Parathyroid adenoma (tissue), 2 donors: ENCODE measurements at regions not wholly inside any gene's neighbourhood (a gene's known extent, or its start where the extent isn't known, plus 50 kb on each side); places are given as distances from the start of the nearest gene placed in this dataset.

Experiments
- H2AFZ ChIP-seq: fragments of 300-600 bp; sonication (generic); one replicate; pipeline ENCODE4 v1.7.0; 2017; ENCODE audit warnings: antibody characterized with exemption, mild to moderate bottlenecking
- H3K27ac ChIP-seq: fragments of 300-600 bp; sonication (generic); one replicate; pipeline ENCODE4 v1.7.0; 2017
- H3K27me3 ChIP-seq: fragments of 300-600 bp; sonication (generic); one replicate; pipeline ENCODE4 v1.7.0; 2017; ENCODE audit warnings: low read length; ENCODE audit not compliant: control insufficient read depth, insufficient read depth
- H3K36me3 ChIP-seq: fragments of 300-600 bp; sonication (generic); one replicate; pipeline ENCODE4 v1.7.0; 2017; ENCODE audit warnings: low read length; ENCODE audit not compliant: control insufficient read depth, insufficient read depth
- H3K4me1 ChIP-seq: fragments of 300-600 bp; sonication (generic); one replicate; pipeline ENCODE4 v1.7.0; 2017; ENCODE audit warnings: control low read depth
- H3K4me2 ChIP-seq: fragments of 300-600 bp; sonication (generic); one replicate; pipeline ENCODE4 v1.7.0; 2017; ENCODE audit warnings: low read length
- H3K4me3 ChIP-seq: fragments of 300-600 bp; sonication (generic); one replicate; pipeline ENCODE4 v1.7.0; 2017; ENCODE audit warnings: low read depth, low read length
- H3K79me2 ChIP-seq: fragments of 300-600 bp; sonication (generic); one replicate; pipeline ENCODE4 v1.7.0; 2017; ENCODE audit warnings: control low read depth
- H3K9ac ChIP-seq: fragments of 300-600 bp; sonication (generic); one replicate; pipeline ENCODE4 v1.7.0; 2017; ENCODE audit warnings: mild to moderate bottlenecking
- H3K9me3 ChIP-seq: fragments of 300-600 bp; sonication (generic); one replicate; pipeline ENCODE4 v1.7.0; 2017; ENCODE audit warnings: low read length; ENCODE audit not compliant: control insufficient read depth
- CTCF ChIP-seq: fragments of 300-600 bp; sonication (generic); IDR thresholded peaks from one replicate; pipeline ENCODE4 v1.7.0; 2017; ENCODE audit warnings: antibody characterized with exemption, mild to moderate bottlenecking
- donor health status: primary hyperparathyroidism.

GRCh38 chr9:28563291-28563934, 990.1 kb upstream of the C9orf72 start:
- no peak overlapping the region for H3K4me2 ChIP-seq
- no peak for TF ChIP-seq CTCF

GRCh38 chr9:28583832-28584231, 1010.6 kb upstream of the C9orf72 start:
- H3K9ac ChIP-seq = no peak overlapping the region
- no peak overlapping the region for H3K27ac ChIP-seq
- H3K4me1 ChIP-seq = no peaks in the 10 kb centered on the region
- H3K27me3 ChIP-seq = no peaks in the 10 kb centered on the region
- H3K4me2 ChIP-seq = no peak overlapping the region
- H3K4me3 ChIP-seq = no peak overlapping the region
- H3K79me2 ChIP-seq = no peaks in the 10 kb centered on the region
- H3K36me3 ChIP-seq = no peaks in the 10 kb centered on the region
- H2AFZ ChIP-seq = no peak overlapping the region
- H3K9me3 ChIP-seq = no peaks in the 10 kb centered on the region
- TF ChIP-seq CTCF = no peak

More at GRCh38 chr9:28563291-28563934, 990.1 kb upstream of the C9orf72 start:
- no peak overlapping the region for H2AFZ ChIP-seq
- H3K27ac ChIP-seq = no peak overlapping the region
- H3K4me1 ChIP-seq = no peaks in the 10 kb centered on the region
- H3K27me3 ChIP-seq = no peaks in the 10 kb centered on the region
- no peaks in the 10 kb centered on the region for H3K9me3 ChIP-seq
- H3K9ac ChIP-seq = no peak overlapping the region
- no peaks in the 10 kb centered on the region for H3K79me2 ChIP-seq
- no peak overlapping the region for H3K4me3 ChIP-seq
- no peaks in the 10 kb centered on the region for H3K36me3 ChIP-seq

GRCh38 chr9:28584542-28584941, 1011.3 kb upstream of the C9orf72 start:
- no peaks in the 10 kb centered on the region for H3K9me3 ChIP-seq
- TF ChIP-seq CTCF = no peak

GRCh38 chr9:28587052-28587451, 1013.8 kb upstream of the C9orf72 start:
- TF ChIP-seq CTCF = no peak
- H3K9me3 ChIP-seq = no peaks in the 10 kb centered on the region
- no peak overlapping the region for H3K4me2 ChIP-seq
- H3K9ac ChIP-seq = no peak overlapping the region
- no peaks in the 10 kb centered on the region for H3K36me3 ChIP-seq
- H3K4me3 ChIP-seq = no peak overlapping the region
- H2AFZ ChIP-seq = no peak overlapping the region
- no peaks in the 10 kb centered on the region for H3K4me1 ChIP-seq
- H3K27ac ChIP-seq = no peak overlapping the region
- no peaks in the 10 kb centered on the region for H3K79me2 ChIP-seq
- no peaks in the 10 kb centered on the region for H3K27me3 ChIP-seq

More at GRCh38 chr9:28584542-28584941, 1011.3 kb upstream of the C9orf72 start:
- Histone ChIP-seq H3K27me3 (no peaks in the 10 kb centered on the region), H3K27ac (no peak overlapping the region), H3K36me3 (no peaks in the 10 kb centered on the region), H3K9ac (no peak overlapping the region), H3K4me2 (no peak overlapping the region), H3K79me2 (no peaks in the 10 kb centered on the region), H3K4me3 (no peak overlapping the region), H2AFZ (no peak overlapping the region), H3K4me1 (no peaks in the 10 kb centered on the region)

GRCh38 chr9:28598408-28598807, 1025.1 kb upstream of the C9orf72 start:
- H3K36me3 ChIP-seq = no peaks in the 10 kb centered on the region
- no peak overlapping the region for H3K4me2 ChIP-seq
- H3K27ac ChIP-seq = no peak overlapping the region
- H3K79me2 ChIP-seq = no peaks in the 10 kb centered on the region
- no peak for TF ChIP-seq CTCF
- H3K9ac ChIP-seq = no peak overlapping the region
- H3K9me3 ChIP-seq = no peaks in the 10 kb centered on the region
- no peak overlapping the region for H2AFZ ChIP-seq
- no peaks in the 10 kb centered on the region for H3K4me1 ChIP-seq
- H3K27me3 ChIP-seq = no peaks in the 10 kb centered on the region
- no peak overlapping the region for H3K4me3 ChIP-seq
